Nephron progenitor cell (in vitro differentiated cells): ENCODE measurements at regions not wholly inside any gene's neighbourhood (a gene's known extent, or its start where the extent isn't known, plus 50 kb on each side); places are given as distances from the start of the nearest gene placed in this dataset.
A peak's percentile ranks its signal among the peaks of the same experiment; 100 is the strongest.
"Not testable (repeated sequence)": the region's sequence is repeated elsewhere in the genome, so short reads cannot be mapped to it uniquely, and the experiment has no call there.

Experiments used
- DNase-seq: peaks from one replicate; pipeline ENCODE4 v3.0.0; 2021
- H3K27ac Mint-ChIP-seq: 2 replicates; pipeline ENCODE4 v1.8.0; 2021; ENCODE audit warnings: mild to moderate bottlenecking, moderate library complexity, mixed read lengths
- H3K27me3 Mint-ChIP-seq: 2 replicates; pipeline ENCODE4 v1.8.0; 2021; ENCODE audit warnings: mild to moderate bottlenecking, low read depth, mixed read lengths; ENCODE audit not compliant: poor library complexity
- H3K36me3 Mint-ChIP-seq: 2 replicates; pipeline ENCODE4 v1.8.0; 2021; ENCODE audit warnings: low read depth, mixed read lengths
- H3K4me1 Mint-ChIP-seq: 2 replicates; pipeline ENCODE4 v1.8.0; 2021; ENCODE audit warnings: mixed read lengths
- H3K4me3 Mint-ChIP-seq: 2 replicates; pipeline ENCODE4 v1.8.0; 2021; ENCODE audit warnings: mild to moderate bottlenecking, moderate library complexity, mixed read lengths
- H3K9me3 Mint-ChIP-seq: 2 replicates; pipeline ENCODE4 v1.8.0; 2021; ENCODE audit warnings: mild to moderate bottlenecking, moderate library complexity, mixed read lengths
- TF ChIP-seq, protein P1 (sequence below): fragments of 200-600 bp; sonication (generic); IDR thresholded peaks from 2 replicates; pipeline ENCODE4 v1.5.0; 2021; ENCODE audit warnings: antibody characterized with exemption

DNA sequence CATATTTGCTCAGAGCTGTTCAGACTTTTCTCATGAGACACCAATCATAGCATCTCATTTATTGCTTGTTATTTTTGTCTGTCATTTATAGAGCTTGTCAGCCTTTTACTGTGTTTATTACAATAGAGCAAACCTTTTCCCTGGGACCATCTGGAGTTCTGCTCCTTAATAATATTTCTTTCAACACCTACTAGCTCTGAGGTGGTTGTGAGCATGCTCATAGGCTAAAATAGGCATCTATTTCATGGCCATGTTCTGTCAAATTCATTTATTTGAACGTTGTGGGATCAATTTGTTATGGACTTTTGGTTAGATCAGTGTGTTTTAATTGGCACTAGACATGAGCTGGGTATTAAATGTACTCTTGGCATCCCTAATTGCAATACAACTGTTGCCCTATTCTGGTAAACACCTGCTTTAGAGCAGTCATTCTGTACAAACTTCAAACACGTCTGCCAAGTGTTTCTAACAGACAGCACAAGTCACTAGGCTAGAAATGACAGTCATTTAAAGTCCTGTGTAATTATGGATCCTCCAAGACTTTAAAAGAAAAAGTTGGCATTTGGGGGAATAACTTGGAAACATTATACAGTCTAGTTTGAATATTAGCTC, 766.3 kb downstream of the ZNF385D start:
- TF ChIP-seq, protein P1, sequence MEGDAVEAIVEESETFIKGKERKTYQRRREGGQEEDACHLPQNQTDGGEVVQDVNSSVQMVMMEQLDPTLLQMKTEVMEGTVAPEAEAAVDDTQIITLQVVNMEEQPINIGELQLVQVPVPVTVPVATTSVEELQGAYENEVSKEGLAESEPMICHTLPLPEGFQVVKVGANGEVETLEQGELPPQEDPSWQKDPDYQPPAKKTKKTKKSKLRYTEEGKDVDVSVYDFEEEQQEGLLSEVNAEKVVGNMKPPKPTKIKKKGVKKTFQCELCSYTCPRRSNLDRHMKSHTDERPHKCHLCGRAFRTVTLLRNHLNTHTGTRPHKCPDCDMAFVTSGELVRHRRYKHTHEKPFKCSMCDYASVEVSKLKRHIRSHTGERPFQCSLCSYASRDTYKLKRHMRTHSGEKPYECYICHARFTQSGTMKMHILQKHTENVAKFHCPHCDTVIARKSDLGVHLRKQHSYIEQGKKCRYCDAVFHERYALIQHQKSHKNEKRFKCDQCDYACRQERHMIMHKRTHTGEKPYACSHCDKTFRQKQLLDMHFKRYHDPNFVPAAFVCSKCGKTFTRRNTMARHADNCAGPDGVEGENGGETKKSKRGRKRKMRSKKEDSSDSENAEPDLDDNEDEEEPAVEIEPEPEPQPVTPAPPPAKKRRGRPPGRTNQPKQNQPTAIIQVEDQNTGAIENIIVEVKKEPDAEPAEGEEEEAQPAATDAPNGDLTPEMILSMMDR: no peak

DNA sequence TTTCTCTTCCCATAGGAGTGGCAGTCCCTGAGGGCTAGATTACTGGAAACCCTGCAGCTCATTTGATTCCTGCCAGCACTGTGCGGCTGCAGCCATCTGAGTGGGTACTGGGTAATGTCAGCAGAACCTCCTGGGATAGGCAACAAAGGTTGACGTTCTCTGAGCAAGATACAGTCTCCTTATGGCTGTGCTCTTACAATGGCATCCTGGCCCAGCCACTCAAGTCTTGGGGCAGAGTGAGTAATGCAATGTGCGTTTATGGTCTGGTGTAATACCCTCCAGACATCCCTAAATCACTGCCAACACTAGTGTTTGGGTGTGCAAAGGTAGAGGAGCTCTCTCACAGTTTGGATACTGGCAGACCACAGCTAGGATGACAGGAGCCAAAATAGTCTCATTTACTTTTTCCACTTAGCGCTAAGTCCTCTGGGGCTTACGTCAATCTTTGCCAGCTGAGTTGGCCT, 775.8 kb downstream of the ZNF385D start:
- Mint-ChIP-seq H3K27ac (peak overlapping the region; percentile 39), H3K4me3 (no peak overlapping the region), H3K9me3 (no peaks in the 10 kb centered on the region), H3K4me1 (peaks cover 17% of the 10 kb centered on the region), H3K36me3 (no peaks in the 10 kb centered on the region), H3K27me3 (no peaks in the 10 kb centered on the region)
- DNase-seq: no peak
- TF ChIP-seq, protein P1: no peak

More for the DNA sequence above, 766.3 kb downstream of the ZNF385D start:
- no peak overlapping the region for H3K27ac Mint-ChIP-seq
- H3K4me3 Mint-ChIP-seq: no peak overlapping the region
- no peaks in the 10 kb centered on the region for H3K9me3 Mint-ChIP-seq
- H3K36me3 Mint-ChIP-seq: no peaks in the 10 kb centered on the region
- H3K4me1 Mint-ChIP-seq: peaks cover 7% of the 10 kb centered on the region
- no peak for DNase-seq
- H3K27me3 Mint-ChIP-seq: peaks cover 4% of the 10 kb centered on the region

DNA sequence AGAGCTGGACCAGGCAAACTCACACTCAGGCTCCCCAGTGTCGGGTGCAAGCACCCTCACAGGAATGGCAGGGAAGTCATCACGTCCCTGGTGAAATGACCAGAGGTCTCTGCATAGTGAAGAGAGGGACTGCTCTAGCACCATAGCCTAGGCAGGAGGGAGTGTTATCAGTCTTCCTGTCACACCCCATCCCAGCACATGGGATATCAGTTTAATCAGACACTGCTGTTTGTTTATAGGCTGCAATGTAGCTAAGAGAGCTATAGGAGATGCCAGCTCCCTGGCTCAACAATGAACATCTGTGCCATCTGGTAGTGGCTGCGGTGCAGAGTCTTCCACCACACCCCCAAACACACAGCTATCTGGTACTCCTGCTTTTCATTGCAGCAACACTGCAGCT, 776.6 kb downstream of the ZNF385D start:
- DNase-seq: no peak
- TF ChIP-seq, protein P1: no peak

DNA sequence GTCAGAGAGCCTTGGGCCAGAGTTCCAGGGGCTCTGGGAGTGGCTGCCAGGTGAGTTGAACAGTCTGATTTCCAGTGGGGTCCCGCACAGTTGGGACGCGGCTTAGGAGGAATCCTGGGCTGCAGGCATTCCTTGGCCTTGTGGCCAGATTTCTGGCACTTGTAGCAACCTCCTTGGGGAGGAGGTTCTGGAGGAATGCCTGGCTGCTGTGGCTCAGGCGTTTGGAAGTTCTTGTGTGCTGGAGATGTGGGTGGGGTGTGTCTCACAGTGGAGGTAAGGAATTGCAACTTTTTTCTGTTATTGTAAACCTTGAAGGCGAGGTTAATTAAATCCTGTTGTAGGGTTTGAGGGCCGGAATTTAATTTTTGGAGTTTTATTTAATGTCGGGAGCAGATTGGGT, 780.2 kb downstream of the ZNF385D start:
- DNase-seq, H3K4me3 Mint-ChIP-seq, H3K27me3 Mint-ChIP-seq, H3K9me3 Mint-ChIP-seq, H3K36me3 Mint-ChIP-seq: not testable (repeated sequence)
- Mint-ChIP-seq H3K4me1 (peaks cover 16% of the 10 kb centered on the region), H3K27ac (peak overlapping the region; percentile 50)

More for the DNA sequence above, 776.6 kb downstream of the ZNF385D start:
- no peak overlapping the region for H3K27ac Mint-ChIP-seq
- no peaks in the 10 kb centered on the region for H3K27me3 Mint-ChIP-seq
- H3K36me3 Mint-ChIP-seq: no peaks in the 10 kb centered on the region
- peaks cover 17% of the 10 kb centered on the region for H3K4me1 Mint-ChIP-seq
- H3K4me3 Mint-ChIP-seq: no peak overlapping the region
- H3K9me3 Mint-ChIP-seq: no peaks in the 10 kb centered on the region

DNA sequence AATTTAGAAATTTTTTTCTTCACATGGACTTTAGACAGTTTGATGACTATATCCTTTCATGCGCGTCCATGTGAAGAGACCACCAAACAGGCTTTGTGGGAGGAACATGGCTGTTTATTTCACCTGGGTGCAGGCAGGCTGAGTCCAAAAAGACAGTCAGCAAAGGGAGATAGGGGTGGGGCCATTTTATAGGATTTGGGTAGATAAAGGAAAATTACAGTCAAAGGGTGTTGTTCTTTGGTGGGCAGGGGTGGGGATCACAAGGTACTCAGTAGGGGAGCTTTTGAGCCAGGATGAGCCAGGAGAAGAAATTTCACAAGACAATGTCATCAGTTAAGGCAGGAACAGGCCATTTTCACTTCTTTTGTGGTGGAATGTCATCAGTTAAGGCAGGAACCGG, 781.5 kb upstream of the SGO1 start:
- not testable (repeated sequence) for H3K9me3 Mint-ChIP-seq, H3K27ac Mint-ChIP-seq, DNase-seq, H3K36me3 Mint-ChIP-seq, H3K4me3 Mint-ChIP-seq, H3K27me3 Mint-ChIP-seq
- peaks cover 11% of the 10 kb centered on the region for H3K4me1 Mint-ChIP-seq

DNA sequence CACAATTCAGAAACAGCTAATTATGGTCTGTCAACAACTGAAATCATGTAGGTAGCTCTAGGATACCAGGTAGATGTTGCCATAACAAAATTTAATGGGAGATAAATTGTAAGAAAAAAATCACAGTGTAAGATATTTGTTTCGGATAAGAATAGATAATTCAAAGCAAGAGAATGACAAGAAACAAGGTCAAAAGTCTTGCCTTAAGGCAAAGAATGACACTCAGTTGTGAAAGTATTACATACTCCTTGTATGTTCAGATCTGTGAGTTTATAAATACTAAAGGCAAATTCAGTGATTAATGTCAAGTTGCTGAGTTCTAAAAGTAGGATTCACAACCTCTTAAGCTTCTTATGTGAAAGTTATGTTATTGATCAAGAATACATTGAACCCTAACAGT, 772.2 kb upstream of the SGO1 start:
- H3K36me3 Mint-ChIP-seq: no peaks in the 10 kb centered on the region
- no peak overlapping the region for H3K27ac Mint-ChIP-seq
- no peaks in the 10 kb centered on the region for H3K9me3 Mint-ChIP-seq
- no peaks in the 10 kb centered on the region for H3K4me1 Mint-ChIP-seq
- TF ChIP-seq, protein P1: no peak
- no peak overlapping the region for H3K4me3 Mint-ChIP-seq
- H3K27me3 Mint-ChIP-seq: no peaks in the 10 kb centered on the region
- no peak for DNase-seq

DNA sequence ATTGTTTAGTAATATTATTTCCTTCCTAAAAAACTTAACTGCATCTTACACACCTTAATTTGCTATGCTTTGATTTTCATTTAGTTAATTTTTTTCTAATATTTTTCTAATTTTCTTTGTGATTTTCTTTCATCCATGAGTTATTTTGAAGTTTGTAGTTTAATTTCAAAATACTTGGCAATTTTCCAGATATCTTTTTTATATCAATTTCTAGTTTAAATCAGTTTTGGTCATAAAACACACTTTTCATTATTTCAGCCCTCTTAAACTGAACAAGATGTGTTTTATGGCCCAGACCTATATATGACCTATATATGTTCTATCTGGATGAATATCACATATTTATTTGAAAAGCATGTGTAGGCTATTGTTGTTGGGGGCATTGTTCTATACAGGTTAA, 759.9 kb upstream of the SGO1 start:
- Mint-ChIP-seq H3K27me3 (no peaks in the 10 kb centered on the region), H3K4me3 (no peak overlapping the region), H3K27ac (no peak overlapping the region), H3K36me3 (no peaks in the 10 kb centered on the region), H3K9me3 (peaks cover 21% of the 10 kb centered on the region), H3K4me1 (no peaks in the 10 kb centered on the region)
- no peak for DNase-seq
- TF ChIP-seq, protein P1: no peak
